Smooth muscle cell (in vitro differentiated cells): ENCODE measurements at regions not wholly inside any gene's neighbourhood (a gene's known extent, or its start where the extent isn't known, plus 50 kb on each side); places are given as distances from the start of the nearest gene placed in this dataset.

Source experiments
- DNase-seq: peaks from one replicate; lab custom pipeline; 2025; ENCODE audit not compliant: unreplicated experiment; lab: John Stamatoyannopoulos, UW
- H2AFZ ChIP-seq: fragments of 200-600 bp; sonication (generic); 2 replicates; pipeline ENCODE4 v1.6.0; 2016; ENCODE audit warnings: antibody characterized with exemption, low read depth, mild to moderate bottlenecking
- H3F3A ChIP-seq: fragments of 200-600 bp; sonication (generic); 2 replicates; pipeline ENCODE4 v1.6.0; 2017; ENCODE audit warnings: antibody characterized with exemption, low read depth
- H3K27ac ChIP-seq: fragments of 200-600 bp; sonication (generic); 2 replicates; pipeline ENCODE4 v1.5.1; 2016; ENCODE audit warnings: low read depth, mild to moderate bottlenecking
- H3K27me3 ChIP-seq: fragments of 200-600 bp; sonication (generic); 2 replicates; pipeline ENCODE4 v1.6.1; 2016; ENCODE audit warnings: low read depth, mild to moderate bottlenecking
- H3K36me3 ChIP-seq: fragments of 200-600 bp; sonication (generic); 2 replicates; pipeline ENCODE4 v1.5.1; 2016; ENCODE audit warnings: low read depth
- H3K4me1 ChIP-seq: fragments of 200-600 bp; sonication (generic); 2 replicates; pipeline ENCODE4 v1.5.1; 2016; ENCODE audit warnings: low read depth
- H3K4me2 ChIP-seq: fragments of 200-600 bp; sonication (generic); 2 replicates; pipeline ENCODE4 v1.6.0; 2016; ENCODE audit warnings: mild to moderate bottlenecking
- H3K4me3 ChIP-seq: fragments of 200-600 bp; sonication (generic); 2 replicates; pipeline ENCODE4 v1.5.1; 2016; ENCODE audit warnings: mild to moderate bottlenecking
- H3K79me2 ChIP-seq: fragments of 200-600 bp; sonication (generic); 2 replicates; pipeline ENCODE4 v1.6.0; 2016; ENCODE audit warnings: low read depth, mild to moderate bottlenecking
- H3K9ac ChIP-seq: fragments of 200-600 bp; sonication (generic); 2 replicates; pipeline ENCODE4 v1.6.0; 2016; ENCODE audit warnings: low read depth
- H3K9me3 ChIP-seq: fragments of 200-600 bp; sonication (generic); replicated peaks from 2 replicates; pipeline ENCODE4 v1.5.1; 2016; ENCODE audit warnings: low read depth
- H4K20me1 ChIP-seq: fragments of 200-600 bp; sonication (generic); 2 replicates; pipeline ENCODE4 v1.6.0; 2016; ENCODE audit warnings: low read depth
- WGBS: methylation state at CpG from one replicate; pipeline ENCODE4 v1.1.7; 2016; ENCODE audit warnings: low lambda C conversion rate; 5-methylcytosine and 5-hydroxymethylcytosine counted together
- TF ChIP-seq, protein P1 (sequence below): fragments of 200-600 bp; sonication (generic); IDR thresholded peaks from 2 replicates; pipeline ENCODE4 v1.5.1; 2017; ENCODE audit warnings: borderline replicate concordance, mild to moderate bottlenecking, antibody characterized with exemption; ENCODE audit not compliant: insufficient read depth, poor library complexity, severe bottlenecking

DNA sequence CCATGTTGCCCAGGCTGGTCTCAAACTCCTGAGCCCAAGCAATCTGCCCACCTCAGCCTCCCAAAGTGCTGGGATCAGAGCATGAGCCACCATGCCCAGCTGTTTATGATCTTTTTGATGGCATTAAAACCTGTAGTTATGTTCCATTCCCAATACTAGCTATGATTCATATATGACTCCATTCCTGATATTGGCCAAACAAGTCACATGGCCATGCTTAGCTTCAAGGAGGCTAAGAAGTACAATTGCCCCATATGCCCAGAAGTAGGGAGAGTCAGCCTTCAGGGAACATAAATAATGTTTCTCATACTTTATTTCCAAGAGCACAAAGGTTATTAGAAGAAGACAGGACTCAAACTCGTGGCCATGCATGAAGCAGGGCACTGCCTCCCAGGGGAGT lies 132.4 kb upstream of the RAB6C start:
- Histone ChIP-seq H3K4me2 (no peak overlapping the region), H3F3A (no peaks in the 10 kb centered on the region), H3K27ac (no peak overlapping the region), H3K9ac (no peak overlapping the region), H3K27me3 (no peaks in the 10 kb centered on the region), H3K4me3 (no peak overlapping the region), H4K20me1 (no peaks in the 10 kb centered on the region), H3K36me3 (no peaks in the 10 kb centered on the region), H3K9me3 (no peaks in the 10 kb centered on the region), H3K4me1 (no peaks in the 10 kb centered on the region), H3K79me2 (no peaks in the 10 kb centered on the region), H2AFZ (no peak overlapping the region)
- 74% methylated on average over 1 of the region's 1 CpG for WGBS
- no peak for DNase-seq
- TF ChIP-seq, protein P1, sequence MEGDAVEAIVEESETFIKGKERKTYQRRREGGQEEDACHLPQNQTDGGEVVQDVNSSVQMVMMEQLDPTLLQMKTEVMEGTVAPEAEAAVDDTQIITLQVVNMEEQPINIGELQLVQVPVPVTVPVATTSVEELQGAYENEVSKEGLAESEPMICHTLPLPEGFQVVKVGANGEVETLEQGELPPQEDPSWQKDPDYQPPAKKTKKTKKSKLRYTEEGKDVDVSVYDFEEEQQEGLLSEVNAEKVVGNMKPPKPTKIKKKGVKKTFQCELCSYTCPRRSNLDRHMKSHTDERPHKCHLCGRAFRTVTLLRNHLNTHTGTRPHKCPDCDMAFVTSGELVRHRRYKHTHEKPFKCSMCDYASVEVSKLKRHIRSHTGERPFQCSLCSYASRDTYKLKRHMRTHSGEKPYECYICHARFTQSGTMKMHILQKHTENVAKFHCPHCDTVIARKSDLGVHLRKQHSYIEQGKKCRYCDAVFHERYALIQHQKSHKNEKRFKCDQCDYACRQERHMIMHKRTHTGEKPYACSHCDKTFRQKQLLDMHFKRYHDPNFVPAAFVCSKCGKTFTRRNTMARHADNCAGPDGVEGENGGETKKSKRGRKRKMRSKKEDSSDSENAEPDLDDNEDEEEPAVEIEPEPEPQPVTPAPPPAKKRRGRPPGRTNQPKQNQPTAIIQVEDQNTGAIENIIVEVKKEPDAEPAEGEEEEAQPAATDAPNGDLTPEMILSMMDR, result no peak

DNA sequence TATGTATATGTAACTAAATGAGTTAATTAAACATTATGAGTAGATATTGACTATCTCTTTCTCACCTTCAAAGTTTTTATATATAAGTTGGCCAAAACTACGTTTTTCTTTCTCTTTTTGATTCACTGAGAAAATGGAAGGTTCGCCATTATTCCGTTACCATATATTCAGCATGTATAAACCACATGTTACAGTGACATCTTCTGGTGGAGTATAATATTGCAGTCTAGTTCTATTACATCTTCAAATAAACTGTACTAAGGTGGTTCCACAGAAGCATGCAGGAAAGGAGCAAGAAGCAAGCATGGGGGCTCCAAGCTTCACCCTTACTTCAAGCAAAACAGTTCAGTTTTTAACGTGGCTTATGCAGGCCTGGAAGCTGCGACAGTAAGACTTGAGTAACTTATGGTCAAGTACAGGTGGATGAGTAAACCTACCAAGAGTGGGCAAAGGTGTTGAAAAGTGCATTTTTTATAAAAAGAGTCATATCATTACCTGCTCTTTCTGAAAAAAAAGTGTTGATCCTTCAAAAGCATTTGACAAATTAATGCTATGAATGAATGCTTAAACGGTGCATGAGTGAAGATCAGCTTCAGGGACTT lies 129.8 kb upstream of the RAB6C start:
- Histone ChIP-seq H3K4me1 (no peaks in the 10 kb centered on the region), H3K79me2 (no peaks in the 10 kb centered on the region), H3K4me2 (peak overlapping the region; percentile 72), H3K36me3 (no peaks in the 10 kb centered on the region), H3K27ac (no peak overlapping the region), H3F3A (no peaks in the 10 kb centered on the region), H3K4me3 (no peak overlapping the region), H2AFZ (no peak overlapping the region), H4K20me1 (no peaks in the 10 kb centered on the region), H3K27me3 (peaks cover 5% of the 10 kb centered on the region), H3K9me3 (no peaks in the 10 kb centered on the region), H3K9ac (no peak overlapping the region)
- 15% methylated on average over 6 of the region's 6 CpGs for WGBS
- no peak for DNase-seq
- TF ChIP-seq, protein P1, result peak; percentile 74

DNA sequence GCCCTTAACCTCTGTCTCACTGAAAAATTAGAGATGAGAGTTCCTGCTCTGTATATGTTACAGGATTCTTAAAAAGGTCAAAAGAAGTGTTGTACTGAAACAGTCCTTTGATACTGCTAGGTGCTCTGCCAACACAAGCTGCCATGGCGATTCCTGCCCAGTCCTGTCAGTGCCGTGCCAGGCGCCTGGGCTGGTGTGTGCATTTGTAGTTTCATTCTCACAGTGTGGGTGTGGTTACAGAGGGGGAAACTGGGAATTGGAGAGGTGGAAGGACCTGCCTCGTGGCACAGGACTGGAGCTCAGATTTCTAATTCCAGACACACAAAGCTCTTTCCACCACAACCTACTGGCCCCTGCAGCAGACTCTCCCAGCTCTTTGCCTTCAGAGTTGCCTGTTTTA lies 122.3 kb upstream of the RAB6C start:
- Histone ChIP-seq H3K4me1 (no peaks in the 10 kb centered on the region), H3K9me3 (no peaks in the 10 kb centered on the region), H3K79me2 (no peaks in the 10 kb centered on the region), H3K4me3 (no peak overlapping the region), H3K9ac (no peak overlapping the region), H3K27me3 (peaks cover 11% of the 10 kb centered on the region), H3F3A (no peaks in the 10 kb centered on the region), H2AFZ (no peak overlapping the region), H3K27ac (no peak overlapping the region), H4K20me1 (no peaks in the 10 kb centered on the region), H3K36me3 (no peaks in the 10 kb centered on the region), H3K4me2 (no peak overlapping the region)
- 88% methylated on average over 4 of the region's 4 CpGs for WGBS
- no peak for DNase-seq
- TF ChIP-seq, protein P1, result no peak

DNA sequence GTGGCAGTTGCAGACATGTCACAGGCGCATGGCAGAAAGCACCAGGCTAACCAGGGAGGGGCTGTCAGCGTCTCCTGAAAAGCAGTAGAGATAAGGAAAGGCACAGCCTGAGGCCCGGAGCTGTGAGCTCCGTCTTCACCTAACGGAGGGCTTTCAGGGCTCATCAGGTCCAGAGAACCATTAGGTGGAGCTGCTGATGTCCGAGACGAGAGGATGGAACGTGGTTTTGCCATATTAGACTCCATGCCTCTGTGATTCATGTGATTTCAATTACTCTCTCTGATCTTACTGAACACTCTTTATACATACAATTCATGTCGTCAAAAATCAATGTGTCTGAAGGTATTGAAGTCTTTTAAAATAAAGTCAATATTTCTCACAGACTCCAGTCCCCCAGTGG lies 120.3 kb upstream of the RAB6C start:
- H2AFZ ChIP-seq, result no peak overlapping the region
- no peaks in the 10 kb centered on the region for H3K36me3 ChIP-seq
- H3K9me3 ChIP-seq, result no peaks in the 10 kb centered on the region
- H3K79me2 ChIP-seq, result no peaks in the 10 kb centered on the region
- no peaks in the 10 kb centered on the region for H3F3A ChIP-seq
- peaks cover 8% of the 10 kb centered on the region for H3K27me3 ChIP-seq
- H3K4me3 ChIP-seq, result no peak overlapping the region
- TF ChIP-seq, protein P1, result no peak
- H3K4me2 ChIP-seq, result no peak overlapping the region
- DNase-seq, result no peak
- H4K20me1 ChIP-seq, result no peaks in the 10 kb centered on the region
- no peak overlapping the region for H3K27ac ChIP-seq
- H3K4me1 ChIP-seq, result no peaks in the 10 kb centered on the region
- WGBS, result 77% methylated on average over 9 of the region's 9 CpGs
- H3K9ac ChIP-seq, result no peak overlapping the region
